GM21360 (cell line): ENCODE measurements at regions not wholly inside any gene's neighbourhood (a gene's known extent, or its start where the extent isn't known, plus 50 kb on each side); places are given as distances from the start of the nearest gene placed in this dataset.
"Not testable (repeated sequence)": the region's sequence is repeated elsewhere in the genome, so short reads cannot be mapped to it uniquely, and the experiment has no call there.

Source experiments
- ATAC-seq: cut with Tn5 transposase; IDR thresholded peaks from one replicate; pipeline ENCODE4 v1.9.1; 2021; ENCODE audit warnings: mild to moderate bottlenecking, moderate library complexity; ENCODE audit not compliant: unreplicated experiment

- no peak for ATAC-seq
Observed at GRCh38 chr3:5583920-5584319, 396.4 kb downstream of the EDEM1 start.

GRCh38 chr3:5585085-5585484, 397.6 kb downstream of the EDEM1 start:
- no peak for ATAC-seq

DNA sequence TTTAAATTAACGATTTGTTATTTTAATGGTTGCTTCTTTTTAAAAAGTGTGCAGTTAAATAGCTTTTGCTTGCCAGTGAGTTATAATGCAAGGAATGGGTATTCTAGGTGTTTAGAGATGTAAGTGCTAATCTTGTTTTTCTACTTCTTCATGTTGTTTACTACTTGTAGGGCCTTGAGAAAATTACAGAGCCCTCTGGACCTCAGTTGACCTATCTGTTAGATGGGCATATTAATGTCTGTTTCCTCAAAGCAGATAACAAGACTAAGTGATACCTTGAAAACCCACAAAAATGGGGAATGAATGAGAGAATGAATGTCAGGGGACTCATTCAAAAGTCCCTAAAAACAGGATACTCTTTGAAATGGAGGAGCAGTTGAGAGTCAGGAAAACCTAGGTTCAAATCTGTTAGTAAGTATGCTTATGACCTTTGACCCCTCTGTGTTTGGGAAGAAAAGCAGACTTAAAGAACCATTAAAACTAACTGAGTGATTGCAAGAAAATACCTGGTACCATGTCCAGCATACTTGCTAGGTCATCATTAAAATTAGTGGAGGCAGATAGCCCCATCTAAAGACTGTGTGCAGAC, 419.5 kb downstream of the EDEM1 start:
- no peak for ATAC-seq

DNA sequence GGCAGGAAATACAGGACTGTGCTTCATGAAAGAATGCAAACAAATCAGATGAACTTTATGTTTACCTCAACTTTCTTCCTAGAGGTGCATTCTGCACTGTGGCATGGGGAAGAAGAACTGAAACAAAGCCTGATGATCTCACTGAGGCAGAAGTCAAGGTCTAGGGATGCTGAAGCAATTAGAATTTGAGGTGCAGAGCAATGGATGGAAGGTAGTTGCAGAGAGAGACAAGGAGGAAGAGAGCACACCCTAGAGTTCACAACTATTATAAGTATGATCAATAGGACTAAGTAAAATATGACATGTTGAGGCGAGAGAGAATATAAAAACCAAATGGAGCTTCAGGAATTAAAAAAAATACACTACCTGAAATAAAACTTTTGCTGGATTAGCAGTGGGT, 420.1 kb downstream of the EDEM1 start:
- ATAC-seq: peak; percentile 60

GRCh38 chr3:5608971-5609370, 421.5 kb downstream of the EDEM1 start:
- not testable (repeated sequence) for ATAC-seq

DNA sequence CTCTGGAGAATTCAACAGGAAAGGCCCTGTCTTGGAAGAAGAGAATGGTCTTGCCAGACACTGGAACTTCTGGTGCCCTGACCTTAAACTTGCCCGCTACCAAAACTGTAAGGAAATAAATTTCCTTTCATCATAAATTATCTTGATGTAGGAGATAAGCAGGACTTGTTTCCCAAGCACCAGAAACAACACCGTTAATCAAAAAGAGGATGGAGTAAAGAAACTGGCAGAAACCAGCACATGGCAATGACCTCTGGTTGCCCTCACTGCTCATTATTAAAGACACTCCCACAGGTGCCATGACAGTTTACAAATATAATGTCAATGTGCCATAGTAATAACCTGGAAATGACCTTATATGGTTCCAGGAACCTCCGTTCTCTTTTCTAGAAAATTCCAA, 426.1 kb downstream of the EDEM1 start:
- no peak for ATAC-seq

DNA sequence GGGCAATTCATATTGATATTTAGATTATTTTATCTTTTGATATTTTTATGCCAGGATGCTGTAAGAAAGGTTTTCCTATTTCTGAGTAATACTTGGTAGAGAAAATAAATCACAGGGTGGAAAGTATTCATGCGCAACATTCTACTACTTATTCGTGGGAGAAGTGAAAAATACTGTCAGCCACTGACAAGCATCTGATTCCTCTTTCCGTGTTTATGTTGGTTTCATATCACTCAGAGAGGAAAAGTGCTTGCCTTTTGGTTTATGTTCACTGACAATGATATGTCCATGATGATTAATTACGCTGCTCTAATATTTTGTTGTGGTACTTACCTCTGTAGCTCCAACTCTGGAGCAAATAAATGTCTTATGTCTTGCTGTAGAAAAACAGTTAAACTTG, 429.4 kb downstream of the EDEM1 start:
- no peak for ATAC-seq

- ATAC-seq: no peak
Observed at GRCh38 chr3:5618170-5618569, 430.7 kb downstream of the EDEM1 start.

DNA sequence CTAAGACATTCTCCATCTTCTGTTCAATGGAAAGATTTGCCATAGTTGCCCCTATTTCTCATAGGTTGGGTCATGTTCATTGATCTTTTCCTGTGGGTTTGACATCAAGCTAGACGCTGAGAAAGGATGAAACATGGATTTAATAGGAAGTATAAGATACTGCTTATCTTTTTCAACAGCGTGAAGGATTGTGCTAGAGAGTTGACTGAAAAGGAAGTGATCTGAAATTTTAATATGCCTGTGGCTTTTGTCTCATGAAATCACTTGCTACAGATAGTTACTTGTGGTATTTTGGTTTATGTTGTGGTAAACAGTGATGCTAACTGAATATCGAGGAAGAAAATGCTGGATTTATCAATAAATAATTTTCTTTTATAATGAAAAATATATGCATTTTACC, 442.9 kb downstream of the EDEM1 start:
- no peak for ATAC-seq

GRCh38 chr3:5633960-5634359, 446.5 kb downstream of the EDEM1 start:
- ATAC-seq: no peak

- no peak for ATAC-seq
Observed at GRCh38 chr3:5634411-5634810, 446.9 kb downstream of the EDEM1 start.

- no peak for ATAC-seq
Observed at GRCh38 chr3:5635746-5636145, 448.2 kb downstream of the EDEM1 start.

GRCh38 chr3:5638550-5638949, 451.0 kb downstream of the EDEM1 start:
- no peak for ATAC-seq

- no peak for ATAC-seq
Observed at GRCh38 chr3:5644773-5645670, 457.5 kb downstream of the EDEM1 start.

DNA sequence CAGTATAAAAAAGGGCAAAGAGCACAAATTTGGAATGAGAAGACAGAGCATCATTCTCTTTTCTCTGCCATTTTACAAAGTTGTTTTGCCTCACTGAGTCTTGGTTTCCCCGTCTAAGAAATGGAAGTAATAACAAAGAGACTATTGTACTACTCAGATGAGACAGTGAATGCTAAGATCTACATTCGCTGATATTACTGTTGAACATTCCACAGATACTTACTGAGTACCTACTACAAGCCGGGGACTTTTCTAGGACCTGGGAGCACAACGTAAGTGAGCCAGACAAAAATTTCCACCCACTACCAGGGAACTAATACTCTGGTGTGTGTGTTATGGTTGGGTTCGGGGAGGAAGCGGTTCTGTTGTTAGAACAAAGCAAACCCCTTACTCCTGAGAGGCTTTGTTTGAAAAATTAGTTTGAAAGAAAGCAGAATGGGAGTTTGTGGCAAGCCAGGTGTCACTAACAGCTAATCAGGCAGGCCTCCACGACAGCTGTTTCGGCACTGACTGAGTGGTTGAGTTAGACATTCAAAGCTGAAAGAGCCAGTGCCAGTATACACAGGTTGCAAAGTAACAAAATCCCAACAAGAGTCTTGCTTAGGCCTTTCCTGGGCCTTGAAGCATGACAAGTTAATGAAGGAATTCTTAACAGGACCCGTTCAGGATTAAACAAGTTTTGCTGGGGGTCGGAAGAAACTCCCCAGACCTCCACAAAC, 458.3 kb downstream of the EDEM1 start:
- no peak for ATAC-seq

DNA sequence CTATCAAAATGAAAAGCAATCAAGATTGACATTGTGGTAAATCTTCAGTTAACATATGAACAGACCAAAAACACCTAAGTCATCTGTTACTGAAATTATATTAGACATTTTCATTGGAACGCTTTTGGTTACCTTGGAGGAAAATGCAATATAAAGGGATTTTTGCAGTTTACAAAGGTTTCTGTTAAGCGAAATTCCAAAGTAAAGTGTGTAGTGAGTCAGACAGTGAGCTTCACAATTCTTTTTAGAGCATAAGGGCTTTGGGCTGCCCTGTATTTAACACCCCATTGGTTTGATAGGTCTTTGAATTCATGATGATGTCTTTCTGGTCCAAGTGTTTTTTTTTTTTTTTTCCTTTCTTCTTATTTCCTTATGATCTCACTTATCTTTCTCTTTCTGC, 462.8 kb downstream of the EDEM1 start:
- no peak for ATAC-seq

- no peak for ATAC-seq
Observed at GRCh38 chr3:5651351-5651750, 463.8 kb downstream of the EDEM1 start.

DNA sequence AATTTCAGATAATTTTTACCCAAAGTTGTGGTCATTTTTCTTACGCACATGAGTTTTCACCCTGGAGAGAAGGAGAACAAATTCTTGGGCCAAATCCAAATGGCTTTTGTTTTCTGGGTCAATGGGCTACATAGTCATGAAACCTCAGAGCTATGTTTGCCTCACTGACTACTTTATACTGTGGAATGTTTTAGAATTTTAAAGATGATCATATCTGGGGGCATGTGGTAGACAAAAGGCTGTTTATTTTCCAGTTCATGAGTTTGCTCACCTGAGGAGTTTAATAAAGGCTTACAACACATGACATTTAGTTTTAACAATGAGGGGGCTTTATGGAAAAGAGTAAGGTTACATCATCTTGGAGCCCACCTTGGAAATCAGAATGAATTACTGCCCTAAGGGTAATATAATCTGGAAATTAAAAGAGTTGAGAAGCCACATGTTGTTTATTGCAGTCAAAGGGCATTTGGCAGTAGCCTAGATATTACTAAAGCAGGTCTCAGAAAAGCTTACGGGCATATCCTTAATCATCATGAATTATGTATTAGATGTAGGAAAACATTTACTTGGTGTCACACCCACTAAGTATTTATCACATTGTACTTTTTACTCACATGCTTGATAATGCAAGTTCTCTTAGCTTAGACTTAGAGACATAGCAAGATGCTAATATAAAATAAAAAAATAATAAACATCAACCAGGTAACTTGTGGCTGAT, 466.1 kb downstream of the EDEM1 start:
- ATAC-seq: no peak

- ATAC-seq: no peak
Observed at GRCh38 chr3:5657106-5657505, 469.6 kb downstream of the EDEM1 start.

DNA sequence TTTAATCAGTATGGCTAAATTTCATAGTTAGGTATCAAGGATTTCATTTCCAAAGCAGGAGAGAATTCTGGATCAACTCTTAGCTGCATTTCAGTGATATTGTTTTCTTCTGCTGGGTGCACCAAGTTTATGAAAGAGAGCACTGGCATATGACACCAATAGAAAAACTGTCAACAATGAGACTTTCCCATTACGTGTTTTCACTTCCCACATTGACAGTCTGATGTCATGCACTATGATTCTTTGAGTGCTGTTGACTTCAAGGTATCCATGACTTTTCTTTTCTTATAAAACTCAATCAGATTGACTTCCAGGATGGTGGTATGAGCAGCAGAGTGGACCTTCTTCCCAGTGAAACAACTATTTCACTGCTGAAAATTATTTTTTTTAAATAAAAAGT, 476.1 kb downstream of the EDEM1 start:
- no peak for ATAC-seq

GRCh38 chr3:5666455-5666854, 478.9 kb downstream of the EDEM1 start:
- ATAC-seq: no peak
